Nucleus accumbens (tissue), 56 donors: ENCODE measurements at regions not wholly inside any gene's neighbourhood (a gene's known extent, or its start where the extent isn't known, plus 50 kb on each side); places are given as distances from the start of the nearest gene placed in this dataset.
"Not testable (repeated sequence)": the region's sequence is repeated elsewhere in the genome, so short reads cannot be mapped to it uniquely, and the experiment has no call there.

Experiments
- DNase-seq, 56 donors: peaks; one replicate each; lab custom pipeline; 2025; lab: John Stamatoyannopoulos, UW

DNA sequence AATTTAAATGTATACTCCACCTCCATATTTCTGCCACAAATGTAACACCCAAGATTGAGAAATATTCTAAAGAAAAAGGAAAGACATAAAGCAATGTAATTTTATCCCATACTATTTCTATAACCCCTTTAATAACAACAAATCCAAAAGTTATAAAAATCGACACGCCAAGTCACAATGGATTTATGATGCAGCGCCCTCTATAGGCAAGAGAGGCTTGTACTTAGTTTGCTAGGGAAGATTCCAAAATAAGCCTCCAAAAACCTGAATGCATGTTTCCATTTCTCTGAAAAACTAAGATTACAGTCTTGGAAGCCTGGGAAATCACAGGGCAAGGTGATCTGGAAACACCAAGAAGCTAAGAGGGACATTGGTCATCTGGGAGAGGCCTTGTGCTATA is 1389.3 kb downstream of the CDY2B start:
- no peak for DNase-seq

DNA sequence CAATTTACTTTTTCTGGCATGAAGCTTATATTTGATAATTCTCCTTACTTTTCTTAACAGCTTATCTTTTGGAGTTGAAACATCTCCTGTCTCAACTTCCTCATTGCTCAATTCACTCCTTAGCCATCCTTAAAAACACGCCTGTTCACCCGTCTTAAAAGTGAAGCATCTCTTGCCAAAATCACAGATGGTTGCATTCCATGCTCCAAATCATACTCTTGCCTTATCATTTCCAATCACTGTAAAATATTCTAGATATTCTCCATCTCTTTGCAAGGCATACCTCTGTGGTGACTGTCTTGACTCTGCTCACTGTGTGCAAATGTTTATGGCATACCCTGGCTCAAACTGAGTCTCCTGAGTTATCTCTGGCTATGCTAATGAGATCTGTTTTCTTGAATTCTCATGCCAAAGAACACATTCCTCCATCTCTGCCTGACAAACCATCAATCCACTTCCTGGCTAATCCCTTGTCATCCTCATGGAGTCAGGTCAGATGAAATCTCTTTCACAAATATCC is 1393.3 kb downstream of the CDY2B start:
- DNase-seq: no peak

- DNase-seq: no peak
Measured at GRCh38 chrY:16480031-16480430, 1400.0 kb downstream of the CDY2B start.

- DNase-seq: no peak
Measured at GRCh38 chrY:16474053-16474452, 1406.0 kb downstream of the CDY2B start.

DNA sequence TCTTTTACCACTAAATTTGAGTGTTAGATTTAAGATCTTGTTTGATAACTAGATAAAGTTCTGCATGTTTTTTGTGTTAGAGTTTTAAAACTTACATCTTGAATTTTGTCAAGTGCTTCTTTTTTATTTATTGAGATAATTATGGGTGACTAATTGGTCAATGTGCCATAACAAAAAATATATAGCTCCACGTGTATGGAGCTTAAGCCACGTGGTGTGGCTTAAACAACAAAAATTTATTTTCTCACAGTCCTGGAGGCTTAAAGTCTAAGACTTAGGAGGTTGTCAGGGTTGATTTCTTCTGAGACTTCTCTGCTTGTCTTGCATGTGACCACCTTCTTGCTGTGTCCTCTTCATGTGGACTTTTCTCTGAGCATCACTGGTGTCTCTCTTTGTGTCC is 1425.2 kb downstream of the CDY2B start:
- no peak for DNase-seq

DNA sequence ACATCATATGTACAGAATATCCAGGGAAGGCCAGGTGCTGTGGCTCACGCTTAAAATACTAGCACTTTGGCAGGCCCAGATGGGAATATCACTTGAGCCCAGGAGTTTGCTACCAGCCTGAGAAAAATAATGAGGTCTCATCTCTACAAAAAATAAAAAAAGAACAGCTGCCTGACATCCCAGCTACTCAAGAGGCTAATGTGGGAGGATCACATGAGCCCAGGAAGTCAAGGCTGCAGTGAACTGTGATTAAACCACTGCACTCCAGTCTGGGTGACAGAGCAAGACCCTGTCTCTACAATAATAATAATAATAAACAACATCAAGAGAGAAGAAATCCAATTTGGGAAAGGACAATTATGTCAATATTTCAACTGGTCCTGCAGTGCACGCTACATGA is 1433.9 kb downstream of the CDY2B start:
- DNase-seq: no peak

- DNase-seq: not testable (repeated sequence)
Measured at GRCh38 chrY:16409206-16409923, 1470.7 kb downstream of the CDY2B start.

DNA sequence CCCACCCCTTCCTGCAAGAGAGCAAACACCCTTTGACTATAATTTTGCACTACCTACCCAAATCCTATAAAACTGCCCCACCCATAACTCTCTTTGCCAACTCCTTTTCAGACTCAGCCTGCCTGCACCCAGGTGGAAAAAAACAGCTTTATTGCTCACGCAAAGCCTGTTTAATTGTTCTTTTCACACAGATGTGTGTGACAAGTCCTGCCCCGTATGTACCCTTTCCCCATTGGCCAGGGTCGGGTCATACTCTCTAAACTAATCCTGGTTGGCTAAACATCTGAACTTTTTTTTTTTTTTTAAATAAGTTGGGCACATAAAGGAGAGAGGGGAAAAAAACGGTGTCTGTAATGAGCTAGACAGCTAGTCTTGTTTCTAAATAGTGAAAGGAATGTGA is 1500.6 kb downstream of the CDY2B start:
- not testable (repeated sequence) for DNase-seq

GRCh38 chrY:16341592-16341991 is 1538.4 kb downstream of the CDY2B start:
- DNase-seq: not testable (repeated sequence)

GRCh38 chrY:16330032-16330758 is 1549.8 kb downstream of the CDY2B start:
- DNase-seq: not testable (repeated sequence)

DNA sequence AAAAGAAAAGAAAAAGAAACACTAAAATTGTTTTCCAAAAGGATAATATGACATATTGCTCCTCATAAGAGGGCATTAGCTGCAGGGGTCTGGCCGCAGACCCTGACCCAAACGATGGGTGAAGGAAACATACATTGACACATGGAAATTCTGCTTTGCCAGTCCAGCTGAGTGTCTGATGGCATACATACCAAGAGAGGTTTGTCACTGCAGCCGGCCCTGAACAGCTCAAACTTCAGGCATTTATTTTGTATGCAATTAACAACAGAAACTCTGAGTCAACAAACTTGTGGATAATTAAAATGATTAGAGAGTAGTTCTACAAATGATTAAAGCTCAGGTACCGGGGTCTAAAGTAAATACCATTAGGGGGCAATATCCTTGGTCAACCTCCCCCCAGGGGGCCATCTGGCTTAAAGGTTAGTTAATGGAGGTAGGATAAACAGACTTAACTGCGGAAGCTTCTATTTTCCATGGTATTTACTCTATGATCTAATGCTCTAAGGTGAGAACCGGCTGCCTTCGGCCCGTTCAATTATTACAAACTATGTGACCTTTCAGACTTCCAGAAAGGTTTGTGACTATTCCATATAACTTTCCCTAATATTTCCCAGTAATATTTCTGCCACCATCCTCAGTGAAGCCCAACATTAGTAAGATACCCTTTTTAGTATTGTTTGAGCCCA is 1550.7 kb downstream of the CDY2B start:
- not testable (repeated sequence) for DNase-seq
